Adipocyte (in vitro differentiated cells): ENCODE measurements at regions not wholly inside any gene's neighbourhood (a gene's known extent, or its start where the extent isn't known, plus 50 kb on each side); places are given as distances from the start of the nearest gene placed in this dataset.

Experiments used
- DNase-seq: peaks from one replicate; pipeline ENCODE4 v3.0.0-alpha.2; 2015; ENCODE audit warnings: low read depth
- H3K27me3 ChIP-seq: replicated peaks from 2 replicates; pipeline ENCODE4 v1.7.0; 2013; ENCODE audit warnings: mild to moderate bottlenecking, low read length, moderate library complexity; ENCODE audit not compliant: control insufficient read depth, insufficient read depth
- H3K36me3 ChIP-seq: 2 replicates; pipeline ENCODE4 v1.7.0; 2013; ENCODE audit warnings: low read length, mild to moderate bottlenecking, moderate library complexity; ENCODE audit not compliant: control insufficient read depth, insufficient read depth, severe bottlenecking
- H3K4me1 ChIP-seq: 2 replicates; pipeline ENCODE4 v1.7.0; 2013; ENCODE audit warnings: mild to moderate bottlenecking, low read length, moderate library complexity; ENCODE audit not compliant: control insufficient read depth, insufficient read depth
- H3K4me3 ChIP-seq: 2 replicates; pipeline ENCODE4 v1.7.0; 2013; ENCODE audit warnings: mild to moderate bottlenecking, low read length, moderate library complexity
- H3K9ac ChIP-seq: 2 replicates; pipeline ENCODE4 v1.7.0; 2013; ENCODE audit warnings: mild to moderate bottlenecking, low read length, moderate library complexity
- H3K9me3 ChIP-seq: 2 replicates; pipeline ENCODE4 v1.7.0; 2013; ENCODE audit warnings: mild to moderate bottlenecking, low read length, moderate library complexity; ENCODE audit not compliant: control insufficient read depth

- Histone ChIP-seq H3K4me3 (no peak overlapping the region), H3K27me3 (no peaks in the 10 kb centered on the region), H3K9me3 (no peaks in the 10 kb centered on the region), H3K36me3 (no peaks in the 10 kb centered on the region), H3K4me1 (no peaks in the 10 kb centered on the region), H3K9ac (no peak overlapping the region)
- no peak for DNase-seq
Observed at GRCh38 chr1:224791362-224791941, 138.0 kb upstream of the DNAH14 start.

- no peak overlapping the region for H3K9ac ChIP-seq
- H3K27me3 ChIP-seq: no peaks in the 10 kb centered on the region
- no peaks in the 10 kb centered on the region for H3K4me1 ChIP-seq
- no peaks in the 10 kb centered on the region for H3K9me3 ChIP-seq
- H3K4me3 ChIP-seq: no peak overlapping the region
- no peaks in the 10 kb centered on the region for H3K36me3 ChIP-seq
- no peak for DNase-seq
Observed at GRCh38 chr1:224795591-224795990, 133.9 kb upstream of the DNAH14 start.

- Histone ChIP-seq H3K9ac (no peak overlapping the region), H3K36me3 (no peaks in the 10 kb centered on the region), H3K4me1 (no peaks in the 10 kb centered on the region), H3K27me3 (no peaks in the 10 kb centered on the region), H3K9me3 (no peaks in the 10 kb centered on the region), H3K4me3 (no peak overlapping the region)
- DNase-seq: no peak
Observed at GRCh38 chr1:224799083-224799482, 130.4 kb upstream of the DNAH14 start.

- Histone ChIP-seq H3K36me3 (no peaks in the 10 kb centered on the region), H3K9me3 (no peaks in the 10 kb centered on the region), H3K4me1 (no peaks in the 10 kb centered on the region), H3K9ac (no peak overlapping the region), H3K27me3 (no peaks in the 10 kb centered on the region), H3K4me3 (no peak overlapping the region)
- no peak for DNase-seq
Observed at GRCh38 chr1:224800486-224801119, 128.9 kb upstream of the DNAH14 start.

- Histone ChIP-seq H3K4me1 (no peaks in the 10 kb centered on the region), H3K27me3 (no peaks in the 10 kb centered on the region), H3K9me3 (no peaks in the 10 kb centered on the region), H3K9ac (no peak overlapping the region), H3K4me3 (no peak overlapping the region), H3K36me3 (no peaks in the 10 kb centered on the region)
- DNase-seq: no peak
Observed at GRCh38 chr1:224801844-224802490, 127.5 kb upstream of the DNAH14 start.

GRCh38 chr1:224802617-224803016, 126.9 kb upstream of the DNAH14 start:
- no peaks in the 10 kb centered on the region for H3K9me3 ChIP-seq
- H3K4me3 ChIP-seq: no peak overlapping the region
- no peaks in the 10 kb centered on the region for H3K27me3 ChIP-seq
- H3K9ac ChIP-seq: no peak overlapping the region
- no peak for DNase-seq
- no peaks in the 10 kb centered on the region for H3K4me1 ChIP-seq
- no peaks in the 10 kb centered on the region for H3K36me3 ChIP-seq

GRCh38 chr1:224804220-224804619, 125.3 kb upstream of the DNAH14 start:
- H3K4me3 ChIP-seq: no peak overlapping the region
- H3K9me3 ChIP-seq: no peaks in the 10 kb centered on the region
- no peaks in the 10 kb centered on the region for H3K4me1 ChIP-seq
- no peaks in the 10 kb centered on the region for H3K27me3 ChIP-seq
- no peak for DNase-seq
- H3K9ac ChIP-seq: no peak overlapping the region
- H3K36me3 ChIP-seq: no peaks in the 10 kb centered on the region

GRCh38 chr1:224805889-224806288, 123.6 kb upstream of the DNAH14 start:
- Histone ChIP-seq H3K9ac (no peak overlapping the region), H3K4me1 (no peaks in the 10 kb centered on the region), H3K9me3 (peaks cover 6% of the 10 kb centered on the region), H3K36me3 (no peaks in the 10 kb centered on the region), H3K27me3 (no peaks in the 10 kb centered on the region), H3K4me3 (no peak overlapping the region)
- no peak for DNase-seq

GRCh38 chr1:224809137-224809536, 120.3 kb upstream of the DNAH14 start:
- DNase-seq: no peak

GRCh38 chr1:224809613-224810012, 119.9 kb upstream of the DNAH14 start:
- no peak for DNase-seq
- Histone ChIP-seq H3K27me3 (no peaks in the 10 kb centered on the region), H3K4me1 (no peaks in the 10 kb centered on the region), H3K9ac (no peak overlapping the region), H3K9me3 (peaks cover 6% of the 10 kb centered on the region), H3K4me3 (no peak overlapping the region), H3K36me3 (no peaks in the 10 kb centered on the region)

More at GRCh38 chr1:224809137-224809536, 120.3 kb upstream of the DNAH14 start:
- no peaks in the 10 kb centered on the region for H3K27me3 ChIP-seq
- no peak overlapping the region for H3K9ac ChIP-seq
- H3K4me3 ChIP-seq: no peak overlapping the region
- H3K4me1 ChIP-seq: no peaks in the 10 kb centered on the region
- H3K9me3 ChIP-seq: peaks cover 6% of the 10 kb centered on the region
- H3K36me3 ChIP-seq: no peaks in the 10 kb centered on the region

- Histone ChIP-seq H3K9ac (no peak overlapping the region), H3K4me3 (no peak overlapping the region), H3K9me3 (peaks cover 6% of the 10 kb centered on the region), H3K4me1 (no peaks in the 10 kb centered on the region), H3K36me3 (no peaks in the 10 kb centered on the region), H3K27me3 (no peaks in the 10 kb centered on the region)
- no peak for DNase-seq
Observed at GRCh38 chr1:224811564-224811963, 117.9 kb upstream of the DNAH14 start.
